Heart right ventricle (tissue), 16 donors: ENCODE measurements at regions not wholly inside any gene's neighbourhood (a gene's known extent, or its start where the extent isn't known, plus 50 kb on each side); places are given as distances from the start of the nearest gene placed in this dataset.

Experiments used
- ATAC-seq, 8 donors: fragments of 200-7000 bp; cut with Tn5 transposase; one replicate each; pipeline ENCODE4 v1.9.1; 2020; ENCODE audit warnings: mild to moderate bottlenecking in 8 of 8, moderate library complexity in 8 of 8, moderate number of reproducible peaks in 1 of 8
- DNase-seq, 2 donors: peaks; one replicate each; pipeline ENCODE4 v3.0.0-alpha.2; 2020
- H3K27ac ChIP-seq, 10 donors: fragments of 200-600 bp; sonication (generic) in 2 of 10; one replicate each; pipeline versions ENCODE4 v1.5.0 to v1.8.0; 2020 to 2022; ENCODE audit warnings: mild to moderate bottlenecking in 3 of 10
- H3K27me3 ChIP-seq, 7 donors: fragments of 200-600 bp; one replicate each; pipeline ENCODE4 v1.8.0; 2021 to 2022; ENCODE audit warnings: mild to moderate bottlenecking in 2 of 7
- H3K36me3 ChIP-seq, 9 donors: fragments of 200-600 bp; sonication (generic) in 1 of 9; one replicate each; pipeline versions ENCODE4 v1.5.0 to v1.8.0; 2020 to 2022; ENCODE audit warnings: mild to moderate bottlenecking in 2 of 9
- H3K4me1 ChIP-seq, 9 donors: fragments of 200-600 bp; sonication (generic) in 1 of 9; one replicate each; pipeline versions ENCODE4 v1.5.0 to v1.8.0; 2020 to 2022; ENCODE audit warnings: mild to moderate bottlenecking in 4 of 9
- H3K4me3 ChIP-seq, 10 donors: fragments of 200-600 bp; sonication (generic) in 2 of 10; one replicate each; pipeline versions ENCODE4 v1.5.0 to v1.8.0; 2020 to 2022; ENCODE audit warnings: mild to moderate bottlenecking in 7 of 10, moderate library complexity in 2 of 10
- H3K9me3 ChIP-seq, 11 donors: fragments of 200-600 bp in 10 of 11; sonication (generic) in 2 of 11; one replicate each; pipeline versions ENCODE4 v1.5.0 to v1.8.0; 2013 to 2022; ENCODE audit warnings: mild to moderate bottlenecking in 2 of 11, control low read depth in 1 of 11, moderate library complexity in 1 of 11
- WGBS, 2 donors: extraction: QIAGEN DNeasy Blood & Tissue Kit; methylation state at CpG; one replicate each; pipeline ENCODE4 v1.1.7; 2013; ENCODE audit warnings: inconsistent platforms in 1 of 2; 5-methylcytosine and 5-hydroxymethylcytosine counted together
- intact Hi-C, 10 donors: fragments of 100-400 bp; cut with DNase I; formaldehyde crosslinking; loops; one replicate each; pipeline versions ENCODE4 v1.11.1 to v1.14.2; 2022
- TF ChIP-seq, protein P1 (sequence below), 9 donors: fragments of 200-600 bp; sonication (generic) in 2 of 9; IDR thresholded peaks; one replicate each; pipeline versions ENCODE4 v1.5.0 to v1.8.0; 2021 to 2022; ENCODE audit warnings: antibody characterized with exemption in 9 of 9, mild to moderate bottlenecking in 5 of 9, moderate library complexity in 1 of 9
- donor health status: Arrhythmogenic right ventricular cardiomyopathy.
- donor health status: ischemic (EF 13 %, LVEDD 7.1; RV severe dilation, severe dysfunction).
- donor health status: healthy with polysubstance abuse.
- donor health status: DM: no; HTN: yes; CAD: no.
- donor health status: DM: no; HTN: no; CAD: no.
- donor health status: ischemic (EF 25% LVEDD 6.9; RV normal size, moderate dysfunction).
- donor health status: ischemic (EF 25% LVEDD 5.7; RV mildly dilated, moderate dysfunction).
- donor health status: healthy.
- donor health status: DM: yes; HTN: yes; CAD: no.
- donor health status: Ischemic cardiomyopathy.
- donor health status: ischemic (EF 35%, LVEDD 5.7; RV mildly dilated, moderate dysfunction).
- donor health status: nonischemic (EF 11% LVEDD 7.7; RV severe dilation, severe dysfunction).
- donor health status: DM: yes; HTN: yes; CAD: no.
- donor health status: PGD.
- donor health status: ischemic (EF 29% LVEDD 5.4; RV normal size, mild dysfunction).
- donor health status: nonischemic (EF 23%, LVEDD 6.1; RV moderate dilation, normal function).

DNA sequence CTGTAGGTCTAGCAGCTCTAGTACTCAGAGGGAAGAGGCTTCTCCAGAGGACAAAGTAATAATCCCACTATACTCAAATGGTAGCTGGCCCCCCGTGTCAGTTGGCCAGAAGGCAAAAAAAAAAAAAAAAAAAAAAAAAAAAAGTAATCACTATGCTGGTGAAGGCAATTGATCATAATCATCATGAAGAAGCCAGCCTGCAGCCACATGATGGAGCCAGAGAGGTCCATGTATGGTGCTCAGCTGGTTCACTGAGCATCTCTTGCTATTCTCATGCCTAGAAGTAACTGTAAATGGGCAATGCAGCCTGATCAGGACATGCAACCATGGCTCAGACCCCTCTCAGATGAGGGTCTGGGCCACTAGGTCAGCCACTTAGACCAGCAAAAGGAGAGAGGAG is 378.8 kb downstream of the MED13L start:
- Histone ChIP-seq H3K4me3 (no peak overlapping the region), H3K36me3 (no peaks in the 10 kb centered on the region), H3K9me3 (peaks cover 0 to 16% (median 0%) of the 10 kb centered on the region in 11 donors), H3K27me3 (peaks cover 0 to 6% (median under 1%) of the 10 kb centered on the region in 7 donors), H3K27ac (no peak overlapping the region), H3K4me1 (no peaks in the 10 kb centered on the region)
- intact Hi-C loops: no loop called here
- WGBS, 2 donors: 64 to 89% methylated on average over 1 of the region's 1 CpG
- TF ChIP-seq, protein P1, sequence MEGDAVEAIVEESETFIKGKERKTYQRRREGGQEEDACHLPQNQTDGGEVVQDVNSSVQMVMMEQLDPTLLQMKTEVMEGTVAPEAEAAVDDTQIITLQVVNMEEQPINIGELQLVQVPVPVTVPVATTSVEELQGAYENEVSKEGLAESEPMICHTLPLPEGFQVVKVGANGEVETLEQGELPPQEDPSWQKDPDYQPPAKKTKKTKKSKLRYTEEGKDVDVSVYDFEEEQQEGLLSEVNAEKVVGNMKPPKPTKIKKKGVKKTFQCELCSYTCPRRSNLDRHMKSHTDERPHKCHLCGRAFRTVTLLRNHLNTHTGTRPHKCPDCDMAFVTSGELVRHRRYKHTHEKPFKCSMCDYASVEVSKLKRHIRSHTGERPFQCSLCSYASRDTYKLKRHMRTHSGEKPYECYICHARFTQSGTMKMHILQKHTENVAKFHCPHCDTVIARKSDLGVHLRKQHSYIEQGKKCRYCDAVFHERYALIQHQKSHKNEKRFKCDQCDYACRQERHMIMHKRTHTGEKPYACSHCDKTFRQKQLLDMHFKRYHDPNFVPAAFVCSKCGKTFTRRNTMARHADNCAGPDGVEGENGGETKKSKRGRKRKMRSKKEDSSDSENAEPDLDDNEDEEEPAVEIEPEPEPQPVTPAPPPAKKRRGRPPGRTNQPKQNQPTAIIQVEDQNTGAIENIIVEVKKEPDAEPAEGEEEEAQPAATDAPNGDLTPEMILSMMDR (IDR thresholded peaks at IDR 0.05): no peak
- DNase-seq (no peak), ATAC-seq (no peak)

DNA sequence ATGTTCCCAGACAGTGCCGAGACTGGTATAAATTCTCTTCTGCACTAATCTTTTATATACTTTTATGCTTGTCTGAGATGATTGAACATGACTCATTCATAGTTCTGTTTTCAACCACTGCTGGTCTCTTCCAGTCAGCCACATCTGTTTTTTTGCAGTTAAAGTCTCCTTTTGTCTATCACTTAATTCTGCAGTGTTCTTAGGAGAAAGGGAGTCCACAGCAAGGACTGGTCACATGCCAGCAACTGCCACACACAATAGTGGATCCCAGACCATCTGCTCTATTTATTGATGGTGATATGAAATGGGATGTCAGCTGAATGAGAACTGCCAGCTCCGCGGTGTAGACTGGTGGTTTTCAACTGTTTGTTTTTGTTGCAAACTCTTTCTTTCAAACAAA is 379.8 kb downstream of the MED13L start:
- no peak overlapping the region for H3K27ac ChIP-seq
- intact Hi-C loops: no loop called here
- ATAC-seq (no peak), DNase-seq (no peak)
- peaks cover 0 to 13% (median 3%) of the 10 kb centered on the region in 7 donors for H3K27me3 ChIP-seq
- H3K4me3 ChIP-seq: no peak overlapping the region
- H3K4me1 ChIP-seq: no peaks in the 10 kb centered on the region
- no peaks in the 10 kb centered on the region for H3K36me3 ChIP-seq
- H3K9me3 ChIP-seq: peaks cover 0 to 8% (median 0%) of the 10 kb centered on the region in 11 donors
- WGBS, 2 donors: 55 to 64% methylated on average over 3 of the region's 3 CpGs
- TF ChIP-seq, protein P1 (IDR thresholded peaks at IDR 0.05): no peak

DNA sequence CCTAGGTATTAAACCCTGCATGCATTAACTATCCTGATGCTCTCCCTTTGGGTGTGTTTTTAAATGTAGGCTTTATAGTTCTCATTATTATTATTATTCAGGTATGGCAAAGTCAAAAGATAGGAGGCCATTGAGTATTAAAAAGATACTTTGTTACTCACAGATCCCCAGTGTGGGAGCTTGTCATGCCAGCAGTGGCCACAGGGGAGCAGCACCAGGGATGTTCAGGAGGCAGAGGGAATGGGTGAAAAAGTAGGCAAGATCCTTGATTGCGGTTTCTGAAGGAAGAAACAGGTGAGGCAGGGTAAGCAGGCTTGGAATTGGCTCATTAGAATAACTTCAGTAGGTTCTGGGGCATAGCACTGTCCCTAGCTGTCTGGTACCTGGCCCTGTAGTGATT is 382.2 kb downstream of the MED13L start:
- no peaks in the 10 kb centered on the region for H3K4me1 ChIP-seq
- H3K9me3 ChIP-seq: peaks cover 0 to 3% (median 0%) of the 10 kb centered on the region in 11 donors
- H3K27ac ChIP-seq: no peak overlapping the region
- intact Hi-C loops: no loop called here
- no peak for DNase-seq
- 93 to 96% methylated on average over 1 of the region's 1 CpG for WGBS, 2 donors
- no peak for ATAC-seq
- peaks cover 0 to 11% (median 0%) of the 10 kb centered on the region in 7 donors for H3K27me3 ChIP-seq
- H3K36me3 ChIP-seq: no peaks in the 10 kb centered on the region
- no peak overlapping the region for H3K4me3 ChIP-seq
- TF ChIP-seq, protein P1 (IDR thresholded peaks at IDR 0.05): peak in 1 of 9 donors; percentile 34

DNA sequence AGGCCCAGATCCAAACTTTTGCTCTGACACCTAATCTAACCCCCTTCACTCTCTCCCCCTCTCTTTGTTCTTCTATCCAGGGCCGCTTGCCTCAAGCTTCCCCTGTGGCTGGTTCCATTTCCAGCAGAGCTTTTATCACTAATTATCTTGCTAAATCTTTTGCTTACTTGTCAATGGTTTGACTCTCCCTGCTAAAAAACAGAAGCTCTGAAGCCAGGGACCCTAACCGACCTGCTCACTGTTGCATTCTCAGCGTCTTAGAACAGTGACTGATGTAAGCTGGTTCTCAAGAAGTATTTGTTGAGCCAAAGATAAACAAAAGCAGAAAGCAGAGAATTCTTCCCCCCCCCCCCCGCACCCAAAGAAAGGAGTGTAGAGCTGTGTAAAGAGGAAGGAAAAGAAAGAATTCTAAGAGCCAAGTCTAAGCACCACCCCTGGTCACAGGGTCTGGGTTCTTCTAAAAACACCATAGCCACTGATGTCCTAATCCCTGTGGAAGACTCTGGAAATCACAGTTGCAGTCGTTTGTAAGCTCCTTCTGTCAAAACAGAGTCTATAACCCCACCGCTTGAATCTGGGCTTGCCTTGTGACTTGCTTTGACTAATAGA is 385.8 kb downstream of the MED13L start:
- H3K9me3 ChIP-seq: peaks cover 0 to 3% (median 0%) of the 10 kb centered on the region in 11 donors
- TF ChIP-seq, protein P1 (IDR thresholded peaks at IDR 0.05): no peak
- WGBS, 2 donors: 43 to 44% methylated on average over 6 of the region's 6 CpGs
- no peaks in the 10 kb centered on the region for H3K4me1 ChIP-seq
- ATAC-seq (no peak), DNase-seq (no peak)
- H3K4me3 ChIP-seq: no peak overlapping the region
- H3K27ac ChIP-seq: no peak overlapping the region
- H3K27me3 ChIP-seq: peaks cover 0 to 11% (median 4%) of the 10 kb centered on the region in 7 donors
- no peaks in the 10 kb centered on the region for H3K36me3 ChIP-seq
- intact Hi-C loops: no loop called here
